ENCODE measurements at regions not wholly inside any gene's neighbourhood (a gene's known extent, or its start where the extent isn't known, plus 50 kb on each side); places are given as distances from the start of the nearest gene placed in this dataset.

- no peak for DNase-seq
These were observed 87.2 kb upstream of the CISTR start for GRCh38 chr12:53838978-53839377.

- no peak for DNase-seq
These were observed 88.5 kb upstream of the CISTR start for GRCh38 chr12:53840316-53840715.

- DNase-seq: no peak
These were observed 90.9 kb upstream of the CISTR start for GRCh38 chr12:53842686-53843085.

GRCh38 chr12:53843545-53843944 lies 91.8 kb upstream of the CISTR start:
- no peak for DNase-seq

GRCh38 chr12:53844994-53845844 lies 93.4 kb upstream of the HOXC13 start:
- no peak for DNase-seq

GRCh38 chr12:53845932-53846331 lies 92.7 kb upstream of the HOXC13 start:
- DNase-seq: no peak

GRCh38 chr12:53849113-53849512 lies 89.5 kb upstream of the HOXC13 start:
- no peak for DNase-seq

- no peak for DNase-seq
These were observed 89.0 kb upstream of the HOXC13 start for GRCh38 chr12:53849656-53850055.

- no peak for DNase-seq
These were observed 86.6 kb upstream of the HOXC13 start for GRCh38 chr12:53852061-53852460.

- DNase-seq: no peak
These were observed 85.6 kb upstream of the HOXC13 start for GRCh38 chr12:53852992-53853391.

GRCh38 chr12:53854701-53855316 lies 83.8 kb upstream of the HOXC13 start:
- DNase-seq: no peak

- DNase-seq: no peak
These were observed 82.5 kb upstream of the HOXC13 start for GRCh38 chr12:53856132-53856531.

GRCh38 chr12:53857666-53858065 lies 81.0 kb upstream of the HOXC13 start:
- no peak for DNase-seq

- DNase-seq: no peak
These were observed 77.9 kb upstream of the HOXC13 start for GRCh38 chr12:53860426-53861345.

GRCh38 chr12:53862206-53862605 lies 76.4 kb upstream of the HOXC13 start:
- no peak for DNase-seq

- DNase-seq: no peak
These were observed 75.8 kb upstream of the HOXC13 start for GRCh38 chr12:53862831-53863230.

- no peak for DNase-seq
These were observed 71.9 kb upstream of the HOXC13 start for GRCh38 chr12:53866727-53867126.

- DNase-seq: no peak
These were observed 71.2 kb upstream of the HOXC13 start for GRCh38 chr12:53867216-53868012.

- no peak for DNase-seq
These were observed 70.1 kb upstream of the HOXC13 start for GRCh38 chr12:53868511-53868986.

GRCh38 chr12:53869500-53869899 lies 69.1 kb upstream of the HOXC13 start:
- DNase-seq: no peak

GRCh38 chr12:53870117-53870516 lies 68.5 kb upstream of the HOXC13 start:
- DNase-seq: no peak

GRCh38 chr12:53871367-53871766 lies 67.3 kb upstream of the HOXC13 start:
- no peak for DNase-seq

All from hematopoietic multipotent progenitor cell treated with erythropoietin and hydrocortisone succinate and interleukin-3 and kit ligand, for 6 days (in vitro differentiated cells).